NT2/D1 (cell line): ENCODE measurements at regions not wholly inside any gene's neighbourhood (a gene's known extent, or its start where the extent isn't known, plus 50 kb on each side); places are given as distances from the start of the nearest gene placed in this dataset.

Experiments
- SUZ12 ChIP-seq: IDR thresholded peaks from 2 replicates; pipeline ENCODE4 v1.6.1; 2011; ENCODE audit not compliant: insufficient read length, insufficient read depth; ENCODE audit errors: extremely low read depth
- YY1 ChIP-seq: IDR thresholded peaks from 2 replicates; pipeline ENCODE4 v1.6.1; 2011; ENCODE audit not compliant: insufficient read length, insufficient read depth
- ZNF274 ChIP-seq: IDR thresholded peaks from 2 replicates; pipeline ENCODE4 v1.6.1; 2011; ENCODE audit warnings: mild to moderate bottlenecking, low read depth, low read length

DNA sequence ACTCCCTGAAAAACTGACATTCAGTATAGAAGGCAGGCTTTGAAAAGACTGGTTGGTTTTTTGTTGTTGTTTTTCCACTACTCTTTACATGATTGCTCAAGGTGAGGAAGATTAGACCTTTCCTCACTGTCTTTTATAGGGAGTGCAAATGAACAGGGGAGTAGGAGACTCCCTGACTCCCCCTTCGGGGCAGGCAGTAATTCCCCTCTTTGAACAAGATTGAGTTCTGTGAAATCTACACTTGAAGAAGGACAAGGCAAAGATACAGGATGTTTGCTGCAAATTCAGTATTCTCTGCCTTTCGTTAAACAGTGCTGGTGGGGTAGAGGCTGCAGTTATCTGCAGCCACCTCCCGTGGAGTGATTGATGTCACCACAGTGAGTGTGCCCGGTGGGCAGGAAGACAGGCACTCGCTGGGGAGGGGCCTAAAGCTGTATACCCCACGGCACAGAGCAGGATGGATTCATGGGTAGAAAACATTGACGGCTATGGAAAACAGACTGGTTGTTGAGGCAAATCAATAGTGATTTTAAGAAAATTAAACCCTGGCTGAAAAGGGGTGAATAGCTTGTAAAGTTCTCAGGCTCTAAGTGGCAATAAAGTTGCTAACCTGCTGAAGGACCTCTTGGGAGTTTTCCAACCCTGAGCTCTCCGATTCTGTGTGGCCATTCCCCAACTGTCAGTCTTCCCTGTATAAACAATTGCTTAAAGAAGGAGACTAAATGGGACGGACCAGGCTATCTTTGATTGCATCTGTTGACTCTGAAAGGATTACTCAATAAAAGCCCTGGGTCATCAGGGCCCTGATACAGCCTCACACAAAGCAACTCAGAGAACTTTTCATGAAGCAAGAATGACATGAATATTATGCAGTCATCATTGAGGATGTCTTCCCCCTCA lies 308.3 kb downstream of the TBC1D4 start:
- TF ChIP-seq YY1 = no peak
- TF ChIP-seq SUZ12 = no peak
- TF ChIP-seq ZNF274 = no peak
